Smooth muscle cell (in vitro differentiated cells): ENCODE measurements at regions not wholly inside any gene's neighbourhood (a gene's known extent, or its start where the extent isn't known, plus 50 kb on each side); places are given as distances from the start of the nearest gene placed in this dataset.

Experiments used
- DNase-seq: peaks from one replicate; lab custom pipeline; 2025; ENCODE audit not compliant: unreplicated experiment; lab: John Stamatoyannopoulos, UW
- H2AFZ ChIP-seq: fragments of 200-600 bp; sonication (generic); 2 replicates; pipeline ENCODE4 v1.6.0; 2016; ENCODE audit warnings: antibody characterized with exemption, low read depth, mild to moderate bottlenecking
- H3F3A ChIP-seq: fragments of 200-600 bp; sonication (generic); 2 replicates; pipeline ENCODE4 v1.6.0; 2017; ENCODE audit warnings: antibody characterized with exemption, low read depth
- H3K27ac ChIP-seq: fragments of 200-600 bp; sonication (generic); 2 replicates; pipeline ENCODE4 v1.5.1; 2016; ENCODE audit warnings: low read depth, mild to moderate bottlenecking
- H3K27me3 ChIP-seq: fragments of 200-600 bp; sonication (generic); 2 replicates; pipeline ENCODE4 v1.6.1; 2016; ENCODE audit warnings: low read depth, mild to moderate bottlenecking
- H3K36me3 ChIP-seq: fragments of 200-600 bp; sonication (generic); 2 replicates; pipeline ENCODE4 v1.5.1; 2016; ENCODE audit warnings: low read depth
- H3K4me1 ChIP-seq: fragments of 200-600 bp; sonication (generic); 2 replicates; pipeline ENCODE4 v1.5.1; 2016; ENCODE audit warnings: low read depth
- H3K4me2 ChIP-seq: fragments of 200-600 bp; sonication (generic); 2 replicates; pipeline ENCODE4 v1.6.0; 2016; ENCODE audit warnings: mild to moderate bottlenecking
- H3K4me3 ChIP-seq: fragments of 200-600 bp; sonication (generic); 2 replicates; pipeline ENCODE4 v1.5.1; 2016; ENCODE audit warnings: mild to moderate bottlenecking
- H3K79me2 ChIP-seq: fragments of 200-600 bp; sonication (generic); 2 replicates; pipeline ENCODE4 v1.6.0; 2016; ENCODE audit warnings: low read depth, mild to moderate bottlenecking
- H3K9ac ChIP-seq: fragments of 200-600 bp; sonication (generic); 2 replicates; pipeline ENCODE4 v1.6.0; 2016; ENCODE audit warnings: low read depth
- H3K9me3 ChIP-seq: fragments of 200-600 bp; sonication (generic); replicated peaks from 2 replicates; pipeline ENCODE4 v1.5.1; 2016; ENCODE audit warnings: low read depth
- H4K20me1 ChIP-seq: fragments of 200-600 bp; sonication (generic); 2 replicates; pipeline ENCODE4 v1.6.0; 2016; ENCODE audit warnings: low read depth
- CTCF ChIP-seq: fragments of 200-600 bp; sonication (generic); IDR thresholded peaks from 2 replicates; pipeline ENCODE4 v1.5.1; 2017; ENCODE audit warnings: borderline replicate concordance, mild to moderate bottlenecking, antibody characterized with exemption; ENCODE audit not compliant: insufficient read depth, poor library complexity, severe bottlenecking
- WGBS: methylation state at CpG from one replicate; pipeline ENCODE4 v1.1.7; 2016; ENCODE audit warnings: low lambda C conversion rate; 5-methylcytosine and 5-hydroxymethylcytosine counted together

- 57% methylated on average over 5 of the region's 5 CpGs for WGBS
- no peak overlapping the region for H2AFZ ChIP-seq
- H3K9ac ChIP-seq, result peak overlapping the region; percentile 43
- H3K27me3 ChIP-seq, result no peaks in the 10 kb centered on the region
- peaks cover 27% of the 10 kb centered on the region for H3K4me1 ChIP-seq
- H3K79me2 ChIP-seq, result no peaks in the 10 kb centered on the region
- no peaks in the 10 kb centered on the region for H4K20me1 ChIP-seq
- H3K9me3 ChIP-seq, result no peaks in the 10 kb centered on the region
- no peak for TF ChIP-seq CTCF
- DNase-seq, result no peak
- H3F3A ChIP-seq, result peaks cover 16% of the 10 kb centered on the region
- peak overlapping the region; percentile 56 for H3K4me2 ChIP-seq
- peak overlapping the region; percentile 93 for H3K27ac ChIP-seq
- no peaks in the 10 kb centered on the region for H3K36me3 ChIP-seq
- H3K4me3 ChIP-seq, result no peak overlapping the region
Observed at GRCh38 chr4:140255467-140255866, 101.5 kb upstream of the MAML3 start.

- H3K9ac ChIP-seq, result peak overlapping the region; percentile 43
- H3K4me1 ChIP-seq, result peaks cover 27% of the 10 kb centered on the region
- H3F3A ChIP-seq, result peaks cover 16% of the 10 kb centered on the region
- no peak overlapping the region for H3K4me3 ChIP-seq
- no peaks in the 10 kb centered on the region for H3K9me3 ChIP-seq
- peak overlapping the region; percentile 56 for H3K4me2 ChIP-seq
- 39% methylated on average over 2 of the region's 2 CpGs for WGBS
- no peaks in the 10 kb centered on the region for H3K36me3 ChIP-seq
- no peaks in the 10 kb centered on the region for H3K79me2 ChIP-seq
- peak overlapping the region; percentile 78 for H2AFZ ChIP-seq
- peak overlapping the region; percentile 93 for H3K27ac ChIP-seq
- no peak for TF ChIP-seq CTCF
- H3K27me3 ChIP-seq, result no peaks in the 10 kb centered on the region
- H4K20me1 ChIP-seq, result no peaks in the 10 kb centered on the region
- no peak for DNase-seq
Observed at GRCh38 chr4:140254651-140255299, 100.8 kb upstream of the MAML3 start.

GRCh38 chr4:140253556-140254027, 99.6 kb upstream of the MAML3 start:
- Histone ChIP-seq H3F3A (peaks cover 16% of the 10 kb centered on the region), H4K20me1 (no peaks in the 10 kb centered on the region), H2AFZ (peak overlapping the region; percentile 78), H3K79me2 (no peaks in the 10 kb centered on the region), H3K9me3 (no peaks in the 10 kb centered on the region), H3K9ac (no peak overlapping the region), H3K4me3 (peak overlapping the region; percentile 58), H3K27ac (peak overlapping the region; percentile 93), H3K27me3 (no peaks in the 10 kb centered on the region), H3K36me3 (no peaks in the 10 kb centered on the region), H3K4me2 (peak overlapping the region; percentile 89), H3K4me1 (peaks cover 27% of the 10 kb centered on the region)
- TF ChIP-seq CTCF, result no peak
- 45% methylated on average over 8 of the region's 8 CpGs for WGBS
- DNase-seq, result no peak
